Ovary (tissue), 7 donors: ENCODE measurements at regions not wholly inside any gene's neighbourhood (a gene's known extent, or its start where the extent isn't known, plus 50 kb on each side); places are given as distances from the start of the nearest gene placed in this dataset.

Experiments used
- DNase-seq, 5 donors: peaks; one replicate each; pipeline ENCODE4 v3.0.0-alpha.2; 2019 to 2020
- H3K27ac ChIP-seq, 2 donors: fragments of 200-600 bp; one replicate each; pipeline versions ENCODE4 v1.5.1 to v1.8.0; 2019 to 2022
- H3K27me3 ChIP-seq: fragments of 200-600 bp; one replicate; pipeline ENCODE4 v1.8.0; 2022
- H3K36me3 ChIP-seq: fragments of 200-600 bp; sonication (generic); one replicate; pipeline ENCODE4 v1.5.1; 2019
- H3K4me1 ChIP-seq: one replicate; pipeline ENCODE4 v1.8.1; 2013; ENCODE audit warnings: mild to moderate bottlenecking, moderate library complexity; ENCODE audit not compliant: insufficient read depth
- H3K4me3 ChIP-seq: fragments of 200-600 bp; sonication (generic); one replicate; pipeline ENCODE4 v1.5.1; 2017
- H3K9me3 ChIP-seq, 2 donors: fragments of 200-600 bp in 1 of 2; sonication (generic) in 1 of 2; one replicate each; pipeline versions ENCODE4 v1.5.1 to v1.8.1; 2013 to 2019; ENCODE audit warnings: mild to moderate bottlenecking in 1 of 2, moderate library complexity in 1 of 2
- CTCF ChIP-seq, 3 donors: fragments of 450-650 bp in 2 of 3; fragments of 200-600 bp in 1 of 3; IDR thresholded peaks; one replicate each; pipeline versions ENCODE4 v1.5.1 to v1.8.0; 2016 to 2022; ENCODE audit warnings: antibody characterized with exemption in 3 of 3, mild to moderate bottlenecking in 1 of 3
- EP300 ChIP-seq: sonication (generic); formaldehyde crosslinking; IDR thresholded peaks from one replicate; pipeline ENCODE4 v1.6.1; 2017; ENCODE audit warnings: antibody characterized with exemption
- POLR2A ChIP-seq: fragments of 450-650 bp; IDR thresholded peaks from one replicate; pipeline ENCODE4 v1.6.1; 2017; ENCODE audit warnings: antibody characterized with exemption, mild to moderate bottlenecking, moderate library complexity
- WGBS, 3 donors: extraction: QIAGEN DNeasy Blood & Tissue Kit in 1 of 3; methylation state at CpG; one replicate each; pipeline versions ENCODE4 v1.1.5 to v1.1.7; 2013 to 2017; 5-methylcytosine and 5-hydroxymethylcytosine counted together
- intact Hi-C, 4 donors: fragments of 100-400 bp; cut with DNase I; formaldehyde crosslinking; loops; one replicate each; pipeline versions ENCODE4 v1.11.0 to v1.15.1; 2022 to 2023
- donor health status: DM: no; HTN: no; CAD: no; lungs with moderate emphysema.
- donor health status: DM: no; HTN: no; CAD: no.
- donor health status: Bipolar disorder and iron deficiency.
- donor health status: DM: no; HTN: no; CAD: no.
- donor health status: DM: yes; HTN: yes; CAD: no.

- peaks cover 33% of the 10 kb centered on the region for H3K4me1 ChIP-seq
- no peaks in the 10 kb centered on the region for H3K9me3 ChIP-seq
- WGBS, 3 donors, result 67 to 69% (median 68%) methylated on average over 6 of the region's 6 CpGs
- TF ChIP-seq POLR2A, result no peak
- TF ChIP-seq CTCF (IDR thresholded peaks at IDR 0.05), result no peak
- TF ChIP-seq EP300, result no peak
- H3K27ac ChIP-seq, result peak overlapping the region in 1 of 2 donors; percentile 65
- H3K27me3 ChIP-seq, result no peaks in the 10 kb centered on the region
- H3K36me3 ChIP-seq, result no peaks in the 10 kb centered on the region
- DNase-seq, result peak; percentile 39 to 63 (median 59)
- no peak overlapping the region for H3K4me3 ChIP-seq
- intact Hi-C loops, result no loop called here
These were observed 147.3 kb downstream of the CCDC34 start for GRCh38 chr11:27215471-27216269.

DNA sequence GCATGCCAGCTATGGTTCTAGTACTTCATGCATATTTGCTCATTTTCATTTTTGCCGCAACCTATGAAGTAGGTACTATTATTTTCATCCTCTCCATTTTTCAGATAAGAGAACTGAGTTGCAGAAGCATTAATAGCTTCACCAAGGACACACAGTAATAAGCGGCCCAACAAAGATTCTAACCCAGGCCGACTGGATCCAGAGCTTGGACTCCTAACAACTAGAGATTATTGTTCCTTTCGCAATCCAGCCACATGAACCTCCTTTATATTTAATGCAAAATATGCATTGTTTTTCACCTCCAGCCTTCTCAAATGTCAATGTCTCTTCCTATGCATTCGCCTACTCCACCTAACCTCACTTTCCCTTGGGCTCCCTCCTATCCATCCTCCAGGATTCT, 148.3 kb downstream of the CCDC34 start:
- Histone ChIP-seq H3K4me1 (peaks cover 33% of the 10 kb centered on the region), H3K9me3 (no peaks in the 10 kb centered on the region), H3K27ac (peak overlapping the region in 1 of 2 donors; percentile 65), H3K27me3 (no peaks in the 10 kb centered on the region), H3K4me3 (no peak overlapping the region), H3K36me3 (no peaks in the 10 kb centered on the region)
- no peak for DNase-seq
- TF ChIP-seq POLR2A, result no peak
- WGBS, 3 donors, result 33 to 66% (median 43%) methylated on average over 5 of the region's 5 CpGs
- intact Hi-C loops, result no loop called here

GRCh38 chr11:27213232-27213660, 149.8 kb downstream of the CCDC34 start:
- no peak for TF ChIP-seq POLR2A
- TF ChIP-seq CTCF (IDR thresholded peaks at IDR 0.05), result no peak
- no peak for TF ChIP-seq EP300
- no peak for DNase-seq
- peaks cover 31% of the 10 kb centered on the region for H3K4me1 ChIP-seq
- H3K27me3 ChIP-seq, result no peaks in the 10 kb centered on the region
- intact Hi-C loops, result no loop called here
- H3K36me3 ChIP-seq, result no peaks in the 10 kb centered on the region
- WGBS, 3 donors, result 4 to 7% (median 4%) methylated on average over 4 of the region's 4 CpGs
- peak overlapping the region in 1 of 2 donors; percentile 42 for H3K27ac ChIP-seq
- no peak overlapping the region for H3K4me3 ChIP-seq
- H3K9me3 ChIP-seq, result no peaks in the 10 kb centered on the region

DNA sequence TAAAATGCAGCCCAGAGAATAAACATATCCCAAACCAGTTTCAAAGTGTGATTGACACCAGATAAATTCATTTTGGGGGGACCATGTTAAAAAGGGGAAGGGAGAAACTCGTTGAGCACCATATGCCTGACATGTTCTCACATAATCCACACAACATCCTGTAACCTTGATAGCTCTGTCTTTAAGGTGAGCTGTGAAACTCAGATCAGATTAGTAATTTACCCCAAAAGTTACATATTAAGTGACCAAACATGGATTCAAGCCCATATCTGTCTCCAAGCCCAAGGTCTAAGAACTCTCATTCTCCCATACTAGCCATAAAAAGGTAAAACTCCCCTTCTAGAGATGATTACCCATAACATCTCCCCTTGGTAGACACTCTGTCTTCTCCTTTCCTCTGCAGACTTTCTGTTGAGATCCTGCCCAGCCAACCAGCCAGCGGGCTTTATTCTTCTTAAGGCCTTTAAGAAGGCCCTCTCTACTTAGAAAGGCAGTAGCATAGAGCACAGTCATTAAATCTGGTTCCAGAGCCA, 150.7 kb downstream of the CCDC34 start:
- 90 to 100% (median 96%) methylated on average over 2 of the region's 2 CpGs for WGBS, 3 donors
- DNase-seq, result no peak
- TF ChIP-seq CTCF (IDR thresholded peaks at IDR 0.05), result no peak
- TF ChIP-seq POLR2A, result no peak
- no peak for TF ChIP-seq EP300
- H3K36me3 ChIP-seq, result no peaks in the 10 kb centered on the region
- no peak overlapping the region for H3K27ac ChIP-seq
- intact Hi-C loops, result no loop called here
- H3K27me3 ChIP-seq, result no peaks in the 10 kb centered on the region
- no peak overlapping the region for H3K4me3 ChIP-seq
- H3K4me1 ChIP-seq, result peaks cover 24% of the 10 kb centered on the region
- no peaks in the 10 kb centered on the region for H3K9me3 ChIP-seq
